ENCODE measurements at regions not wholly inside any gene's neighbourhood (a gene's known extent, or its start where the extent isn't known, plus 50 kb on each side); places are given as distances from the start of the nearest gene placed in this dataset.

GRCh38 chr15:47857776-47858167, 140.5 kb downstream of the SEMA6D start:
- no peak for DNase-seq
- no peaks in the 10 kb centered on the region for H3K9me3 ChIP-seq
- TF ChIP-seq, protein P1, sequence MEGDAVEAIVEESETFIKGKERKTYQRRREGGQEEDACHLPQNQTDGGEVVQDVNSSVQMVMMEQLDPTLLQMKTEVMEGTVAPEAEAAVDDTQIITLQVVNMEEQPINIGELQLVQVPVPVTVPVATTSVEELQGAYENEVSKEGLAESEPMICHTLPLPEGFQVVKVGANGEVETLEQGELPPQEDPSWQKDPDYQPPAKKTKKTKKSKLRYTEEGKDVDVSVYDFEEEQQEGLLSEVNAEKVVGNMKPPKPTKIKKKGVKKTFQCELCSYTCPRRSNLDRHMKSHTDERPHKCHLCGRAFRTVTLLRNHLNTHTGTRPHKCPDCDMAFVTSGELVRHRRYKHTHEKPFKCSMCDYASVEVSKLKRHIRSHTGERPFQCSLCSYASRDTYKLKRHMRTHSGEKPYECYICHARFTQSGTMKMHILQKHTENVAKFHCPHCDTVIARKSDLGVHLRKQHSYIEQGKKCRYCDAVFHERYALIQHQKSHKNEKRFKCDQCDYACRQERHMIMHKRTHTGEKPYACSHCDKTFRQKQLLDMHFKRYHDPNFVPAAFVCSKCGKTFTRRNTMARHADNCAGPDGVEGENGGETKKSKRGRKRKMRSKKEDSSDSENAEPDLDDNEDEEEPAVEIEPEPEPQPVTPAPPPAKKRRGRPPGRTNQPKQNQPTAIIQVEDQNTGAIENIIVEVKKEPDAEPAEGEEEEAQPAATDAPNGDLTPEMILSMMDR (IDR thresholded peaks at IDR 0.05): no peak
- no peaks in the 10 kb centered on the region for H3K36me3 ChIP-seq
- no peak for ATAC-seq
- no peak overlapping the region for H3K27ac ChIP-seq
- intact Hi-C loops (cut with DNase I): no loop called here
- no peaks in the 10 kb centered on the region for H3K4me1 ChIP-seq
- no peak overlapping the region for H3K4me3 ChIP-seq
- H3K27me3 ChIP-seq: no peaks in the 10 kb centered on the region

DNA sequence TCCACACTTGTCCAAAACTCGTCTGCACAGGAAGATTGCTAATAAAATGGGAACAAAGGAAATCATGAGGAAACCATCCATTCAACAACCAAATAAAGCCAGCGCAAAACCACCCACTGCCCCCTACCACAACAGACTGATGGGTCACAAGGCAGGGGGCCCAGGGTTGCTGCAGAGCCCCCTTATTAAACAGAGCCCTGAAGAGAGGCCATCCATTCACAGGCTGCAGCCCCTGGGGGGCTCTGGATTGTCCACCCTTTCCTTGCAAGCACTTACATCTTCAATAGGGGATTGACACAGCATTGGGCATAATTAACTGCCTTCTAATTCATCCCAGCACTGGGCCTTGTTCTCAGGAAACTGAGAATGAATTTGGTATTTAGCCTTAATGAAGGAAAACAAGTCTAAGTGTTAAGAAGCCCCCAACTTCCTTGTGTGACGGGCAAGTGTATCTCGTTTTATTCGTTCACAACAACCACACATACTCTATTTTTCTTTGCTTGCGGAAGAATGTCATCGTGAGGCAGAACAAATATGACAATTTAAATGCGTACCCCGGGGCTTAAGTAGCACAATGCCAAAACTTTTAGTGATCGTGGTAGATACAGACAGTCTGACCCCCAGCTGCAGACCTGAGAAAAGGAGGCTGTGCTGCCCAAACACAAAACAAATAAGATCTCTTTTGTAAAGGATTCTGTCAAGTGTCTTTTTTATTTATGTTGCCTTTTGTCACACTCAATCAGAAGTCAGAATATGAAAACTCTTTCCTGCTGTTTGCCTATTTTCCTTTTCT, 144.0 kb downstream of the SEMA6D start:
- Histone ChIP-seq H3K4me3 (no peak overlapping the region), H3K27me3 (no peaks in the 10 kb centered on the region), H3K36me3 (no peaks in the 10 kb centered on the region), H3K27ac (no peak overlapping the region), H3K4me1 (no peaks in the 10 kb centered on the region), H3K9me3 (peaks cover 0 to 5% of the 10 kb centered on the region in 2 donors)
- intact Hi-C loops (cut with DNase I): no loop called here
- TF ChIP-seq, protein P1 (IDR thresholded peaks at IDR 0.05): no peak
- DNase-seq: peak in 2 of 4 donors; percentile 7
- ATAC-seq: no peak

DNA sequence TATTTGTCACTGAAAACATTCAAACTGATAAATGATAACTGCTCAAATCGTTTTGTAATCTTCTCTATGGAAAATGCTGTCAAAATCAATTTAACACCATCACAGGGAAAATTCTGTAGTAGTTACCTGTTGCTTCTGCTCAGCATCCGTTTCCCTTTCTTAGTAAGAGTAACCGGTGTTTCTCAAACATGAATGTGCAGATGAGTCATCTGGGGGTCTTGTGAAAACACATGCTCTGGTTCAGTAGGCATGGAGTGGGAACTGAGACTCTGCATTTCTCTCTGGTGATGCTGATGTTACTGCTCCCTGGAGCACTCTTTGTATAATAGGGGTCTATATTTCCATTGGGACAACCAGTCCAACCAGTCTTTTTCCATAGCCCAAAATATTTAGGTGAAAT, 145.1 kb downstream of the SEMA6D start:
- Histone ChIP-seq H3K27me3 (no peaks in the 10 kb centered on the region), H3K4me1 (no peaks in the 10 kb centered on the region)

DNA sequence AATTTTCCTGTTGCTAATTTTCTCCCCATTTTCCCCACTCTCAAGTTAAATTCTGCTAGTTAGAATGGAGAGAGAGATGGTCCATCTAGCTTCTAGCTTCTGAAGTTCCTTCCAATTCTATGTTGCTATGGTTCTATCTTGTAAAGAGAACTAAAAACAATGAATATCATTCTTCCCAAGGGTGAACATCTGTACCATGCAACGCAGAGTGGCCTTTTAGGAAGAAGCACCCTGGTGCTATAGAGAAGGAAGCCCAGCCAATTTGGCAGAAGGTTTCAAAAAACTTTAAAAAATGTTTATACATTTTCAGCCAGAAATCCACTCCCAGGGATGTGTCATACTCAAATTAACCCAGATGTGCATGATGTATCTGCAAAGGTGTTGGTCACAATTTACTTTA, 149.1 kb downstream of the SEMA6D start:
- peaks cover 0 to 7% of the 10 kb centered on the region in 2 donors for H3K4me1 ChIP-seq
- H3K4me3 ChIP-seq: no peak overlapping the region
- no peaks in the 10 kb centered on the region for H3K27me3 ChIP-seq
- intact Hi-C loops (cut with DNase I): no loop called here
- ATAC-seq (no peak), DNase-seq (no peak)
- TF ChIP-seq, protein P1 (IDR thresholded peaks at IDR 0.05): no peak
- peaks cover 0 to 10% of the 10 kb centered on the region in 2 donors for H3K9me3 ChIP-seq
- H3K27ac ChIP-seq: no peak overlapping the region
- no peaks in the 10 kb centered on the region for H3K36me3 ChIP-seq

More for the DNA sequence above, 145.1 kb downstream of the SEMA6D start:
- Histone ChIP-seq H3K27ac (no peak overlapping the region), H3K9me3 (peaks cover 0 to 5% of the 10 kb centered on the region in 2 donors), H3K36me3 (no peaks in the 10 kb centered on the region), H3K4me3 (no peak overlapping the region)
- TF ChIP-seq, protein P1 (IDR thresholded peaks at IDR 0.05): no peak
- intact Hi-C loops (cut with DNase I): no loop called here
- DNase-seq (no peak), ATAC-seq (no peak)

DNA sequence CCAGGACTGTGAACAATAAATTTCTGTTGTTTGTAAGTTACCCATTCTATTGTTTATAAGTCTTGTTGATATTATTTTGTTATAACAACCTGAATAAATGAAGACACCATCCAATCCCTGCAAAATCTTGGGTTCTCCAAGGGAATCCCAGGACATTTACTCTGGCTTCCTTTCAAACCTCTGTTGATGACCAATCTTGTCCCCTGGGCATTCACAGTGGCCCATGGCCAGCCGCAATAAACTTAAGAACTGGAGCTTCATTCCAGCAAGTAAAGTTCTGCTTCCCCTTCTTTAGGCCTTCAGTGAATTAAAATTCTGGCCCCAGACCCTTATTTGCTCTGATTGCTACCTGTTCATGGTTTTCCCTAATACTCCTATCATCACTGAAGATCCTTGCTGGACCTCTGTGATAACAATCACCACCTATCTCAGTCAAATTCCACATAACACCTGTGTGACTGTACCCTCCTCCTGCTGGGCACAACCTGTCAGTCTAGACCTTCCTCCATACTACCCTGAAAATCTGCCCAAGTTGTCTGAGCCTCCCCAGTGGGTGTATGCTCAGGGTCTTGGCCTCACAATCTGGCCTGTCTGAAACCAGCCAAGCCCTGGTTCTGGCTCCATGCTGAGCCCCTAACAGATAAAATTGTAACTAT, 153.1 kb downstream of the SEMA6D start:
- Histone ChIP-seq H3K4me1 (peaks cover 0 to 15% of the 10 kb centered on the region in 2 donors), H3K36me3 (no peaks in the 10 kb centered on the region), H3K9me3 (peaks cover 0 to 5% of the 10 kb centered on the region in 2 donors), H3K27ac (no peak overlapping the region), H3K4me3 (no peak overlapping the region), H3K27me3 (no peaks in the 10 kb centered on the region)
- DNase-seq (no peak), ATAC-seq (no peak)
- intact Hi-C loops (cut with DNase I): no loop called here
- TF ChIP-seq, protein P1 (IDR thresholded peaks at IDR 0.05): no peak
